HepG2 (cell line): ENCODE measurements at regions not wholly inside any gene's neighbourhood (a gene's known extent, or its start where the extent isn't known, plus 50 kb on each side); places are given as distances from the start of the nearest gene placed in this dataset.

ENCODE experiments used
- FOXC1 ChIP-seq: sonication (generic); formaldehyde crosslinking; IDR thresholded peaks from 2 replicates; pipeline ENCODE4 v1.8.0; 2022; ENCODE audit warnings: mild to moderate bottlenecking, missing genetic modification reagents, borderline replicate concordance
- MAFF ChIP-seq: IDR thresholded peaks from 2 replicates; pipeline ENCODE4 v1.6.1; 2011; ENCODE audit warnings: low read depth, low read length, improper control_type of control experiment
- MXD3 ChIP-seq: IDR thresholded peaks from 2 replicates; pipeline ENCODE4 v1.6.1; 2016; ENCODE audit warnings: mild to moderate bottlenecking, missing biosample characterization, missing genetic modification reagents
- RXRA ChIP-seq: sonication (generic); formaldehyde crosslinking; IDR thresholded peaks from 2 replicates; pipeline ENCODE4 v1.5.1; 2020; ENCODE audit warnings: missing genetic modification reagents
- ZNF318 ChIP-seq: sonication (generic); formaldehyde crosslinking; IDR thresholded peaks from 2 replicates; pipeline ENCODE4 v1.4.0; 2020; ENCODE audit warnings: mild to moderate bottlenecking, missing genetic modification reagents
- ZNF598 ChIP-seq: sonication (generic); formaldehyde crosslinking; IDR thresholded peaks from 2 replicates; pipeline ENCODE4 v1.5.1; 2020; ENCODE audit warnings: mild to moderate bottlenecking, missing genetic modification reagents, borderline replicate concordance
- TF ChIP-seq, protein P1 (sequence below): sonication (generic); formaldehyde crosslinking; IDR thresholded peaks from 2 replicates; pipeline ENCODE4 v1.4.0; 2020; ENCODE audit warnings: mild to moderate bottlenecking, missing genetic modification reagents

DNA sequence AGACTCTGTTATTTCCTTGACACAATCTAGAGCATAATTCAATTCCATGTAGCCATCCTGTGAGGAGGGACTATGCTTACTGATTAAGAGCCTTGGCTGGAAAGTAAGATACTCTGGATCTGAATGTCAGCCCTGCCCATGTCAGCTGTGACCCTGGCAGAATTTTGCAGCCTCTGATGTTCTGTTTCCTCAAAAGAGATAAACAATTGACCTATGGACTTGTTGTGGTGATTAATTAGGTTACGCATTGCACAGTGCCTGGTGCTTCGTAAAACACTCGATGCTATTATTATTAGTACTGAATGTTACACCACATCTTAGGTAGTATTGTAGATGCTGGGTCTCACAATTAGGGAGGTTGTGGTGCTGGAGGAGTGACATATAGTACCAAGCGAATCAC, 161.3 kb upstream of the MEIS2 start (continued):
- TF ChIP-seq ZNF318 (CRISPR knock-in tag) (no peak), FOXC1 (no peak), RXRA (CRISPR knock-in tag) (no peak), MXD3 (CRISPR knock-in tag) (no peak), ZNF598 (no peak), MAFF (no peak)
- TF ChIP-seq, protein P1, sequence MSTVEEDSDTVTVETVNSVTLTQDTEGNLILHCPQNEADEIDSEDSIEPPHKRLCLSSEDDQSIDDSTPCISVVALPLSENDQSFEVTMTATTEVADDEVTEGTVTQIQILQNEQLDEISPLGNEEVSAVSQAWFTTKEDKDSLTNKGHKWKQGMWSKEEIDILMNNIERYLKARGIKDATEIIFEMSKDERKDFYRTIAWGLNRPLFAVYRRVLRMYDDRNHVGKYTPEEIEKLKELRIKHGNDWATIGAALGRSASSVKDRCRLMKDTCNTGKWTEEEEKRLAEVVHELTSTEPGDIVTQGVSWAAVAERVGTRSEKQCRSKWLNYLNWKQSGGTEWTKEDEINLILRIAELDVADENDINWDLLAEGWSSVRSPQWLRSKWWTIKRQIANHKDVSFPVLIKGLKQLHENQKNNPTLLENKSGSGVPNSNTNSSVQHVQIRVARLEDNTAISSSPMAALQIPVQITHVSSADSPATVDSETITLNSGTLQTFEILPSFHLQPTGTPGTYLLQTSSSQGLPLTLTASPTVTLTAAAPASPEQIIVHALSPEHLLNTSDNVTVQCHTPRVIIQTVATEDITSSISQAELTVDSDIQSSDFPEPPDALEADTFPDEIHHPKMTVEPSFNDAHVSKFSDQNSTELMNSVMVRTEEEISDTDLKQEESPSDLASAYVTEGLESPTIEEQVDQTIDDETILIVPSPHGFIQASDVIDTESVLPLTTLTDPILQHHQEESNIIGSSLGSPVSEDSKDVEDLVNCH (CRISPR knock-in tag) = no peak
- TF ChIP-seq, all 625 proteins: peak for 0
